Subcutaneous abdominal adipose tissue (tissue), 5 donors: ENCODE measurements at regions not wholly inside any gene's neighbourhood (a gene's known extent, or its start where the extent isn't known, plus 50 kb on each side); places are given as distances from the start of the nearest gene placed in this dataset.

Source experiments
- H3K27ac ChIP-seq: one replicate; pipeline ENCODE4 v1.7.0; 2013; ENCODE audit warnings: low read depth, mild to moderate bottlenecking, inconsistent platforms, low read length, moderate library complexity
- H3K27me3 ChIP-seq, 5 donors: one replicate each; pipeline ENCODE4 v1.7.0; 2013; ENCODE audit warnings: low read length in 5 of 5, inconsistent platforms in 1 of 5; ENCODE audit not compliant: control insufficient read depth in 5 of 5, insufficient read depth in 4 of 5
- H3K36me3 ChIP-seq, 5 donors: one replicate each; pipeline ENCODE4 v1.7.0; 2013; ENCODE audit warnings: low read length in 5 of 5; ENCODE audit not compliant: control insufficient read depth in 5 of 5, insufficient read depth in 5 of 5
- H3K4me1 ChIP-seq, 5 donors: one replicate each; pipeline ENCODE4 v1.7.0; 2013; ENCODE audit warnings: low read length in 5 of 5, mild to moderate bottlenecking in 3 of 5, moderate library complexity in 1 of 5; ENCODE audit not compliant: control insufficient read depth in 5 of 5, insufficient read depth in 5 of 5
- H3K4me3 ChIP-seq, 5 donors: one replicate each; pipeline ENCODE4 v1.7.0; 2013; ENCODE audit warnings: low read length in 5 of 5, low read depth in 1 of 5
- H3K9ac ChIP-seq, 5 donors: one replicate each; pipeline ENCODE4 v1.7.0; 2013; ENCODE audit warnings: low read length in 5 of 5, mild to moderate bottlenecking in 4 of 5, moderate library complexity in 3 of 5
- H3K9me3 ChIP-seq, 5 donors: one replicate each; pipeline ENCODE4 v1.7.0; 2013; ENCODE audit warnings: low read length in 5 of 5; ENCODE audit not compliant: control insufficient read depth in 5 of 5
- donor health status: healthy.
- donor health status: healthy.
- donor health status: healthy.
- donor health status: healthy.
- donor health status: healthy.

GRCh38 chr4:125390727-125391126, 76.0 kb downstream of the FAT4 start:
- Histone ChIP-seq H3K9me3 (no peaks in the 10 kb centered on the region), H3K4me1 (peaks cover 0 to 32% (median 22%) of the 10 kb centered on the region in 5 donors), H3K27me3 (no peaks in the 10 kb centered on the region), H3K9ac (no peak overlapping the region), H3K27ac (peak overlapping the region; percentile 74), H3K4me3 (peak overlapping the region in 3 of 5 donors; percentile 8 to 34 (median 24)), H3K36me3 (no peaks in the 10 kb centered on the region)

DNA sequence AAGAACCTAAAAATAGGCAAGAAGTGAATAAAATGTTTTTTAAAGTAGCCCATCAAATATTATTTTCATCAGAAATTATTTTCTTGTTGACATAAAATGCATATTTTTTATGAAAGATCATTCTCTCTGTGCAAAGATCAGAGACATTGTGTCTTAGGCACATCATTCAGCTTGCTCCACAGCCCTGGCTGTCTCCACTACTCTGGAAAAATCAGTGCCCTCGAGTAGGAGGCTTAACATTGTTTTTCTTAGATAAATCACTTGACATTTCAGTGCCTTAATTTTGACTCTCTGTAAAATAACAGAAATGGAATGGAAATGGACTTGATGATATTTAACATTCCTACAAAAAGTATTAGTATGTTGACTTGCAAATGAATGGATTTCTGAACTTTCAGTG, 77.9 kb downstream of the FAT4 start:
- H3K9ac ChIP-seq: no peak overlapping the region
- no peaks in the 10 kb centered on the region for H3K9me3 ChIP-seq
- H3K36me3 ChIP-seq: no peaks in the 10 kb centered on the region
- no peak overlapping the region for H3K4me3 ChIP-seq
- no peaks in the 10 kb centered on the region for H3K27me3 ChIP-seq
- peaks cover 0 to 34% (median 22%) of the 10 kb centered on the region in 5 donors for H3K4me1 ChIP-seq
- peak overlapping the region; percentile 5 for H3K27ac ChIP-seq

GRCh38 chr4:125393825-125394224, 79.1 kb downstream of the FAT4 start:
- peaks cover 0 to 39% (median 24%) of the 10 kb centered on the region in 5 donors for H3K4me1 ChIP-seq
- H3K9ac ChIP-seq: no peak overlapping the region
- H3K36me3 ChIP-seq: no peaks in the 10 kb centered on the region
- H3K27me3 ChIP-seq: no peaks in the 10 kb centered on the region
- H3K27ac ChIP-seq: peak overlapping the region; percentile 11
- H3K9me3 ChIP-seq: no peaks in the 10 kb centered on the region
- no peak overlapping the region for H3K4me3 ChIP-seq

- peaks cover 0 to 21% (median 11%) of the 10 kb centered on the region in 5 donors for H3K4me1 ChIP-seq
- H3K9ac ChIP-seq: no peak overlapping the region
- H3K9me3 ChIP-seq: no peaks in the 10 kb centered on the region
- no peaks in the 10 kb centered on the region for H3K36me3 ChIP-seq
- no peaks in the 10 kb centered on the region for H3K27me3 ChIP-seq
- no peak overlapping the region for H3K27ac ChIP-seq
- H3K4me3 ChIP-seq: no peak overlapping the region
Observed at GRCh38 chr4:125397226-125397625, 82.5 kb downstream of the FAT4 start.

DNA sequence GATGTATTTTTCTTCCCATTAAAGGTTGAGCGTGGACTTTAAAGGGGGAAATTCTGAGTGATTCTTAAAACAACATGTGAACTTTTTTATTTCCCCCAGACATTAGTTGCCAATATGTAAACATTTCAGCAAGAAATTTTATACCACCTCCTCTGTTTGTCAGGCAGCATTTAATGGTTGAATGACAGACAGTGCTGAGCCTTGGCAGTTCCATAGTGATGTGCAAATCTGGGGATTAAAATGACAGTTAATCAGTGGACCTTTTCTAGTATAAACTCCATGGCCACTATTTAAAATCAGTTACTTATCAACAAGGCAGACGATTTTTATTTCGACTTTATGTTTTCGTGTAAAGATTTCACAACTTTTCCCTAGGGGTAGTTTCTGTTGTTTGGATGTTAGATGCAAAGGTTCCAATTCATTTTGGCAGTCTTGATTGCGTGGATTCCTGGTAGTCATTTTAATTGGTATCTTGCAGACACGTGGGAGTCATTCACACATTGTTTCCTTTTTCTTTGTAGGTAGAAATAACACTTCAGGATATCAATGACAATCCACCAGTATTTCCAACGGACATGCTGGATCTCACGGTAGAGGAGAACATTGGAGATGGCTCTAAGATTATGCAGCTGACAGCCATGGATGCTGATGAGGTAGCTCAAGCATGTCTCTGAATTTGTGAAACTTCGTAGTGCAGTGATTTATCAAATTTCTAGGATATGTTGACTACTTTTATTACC, 83.7 kb downstream of the FAT4 start:
- Histone ChIP-seq H3K36me3 (no peaks in the 10 kb centered on the region), H3K27ac (peak overlapping the region; percentile 61), H3K27me3 (no peaks in the 10 kb centered on the region), H3K4me3 (no peak overlapping the region), H3K9ac (no peak overlapping the region), H3K9me3 (no peaks in the 10 kb centered on the region), H3K4me1 (peaks cover 0 to 18% (median 11%) of the 10 kb centered on the region in 5 donors)

DNA sequence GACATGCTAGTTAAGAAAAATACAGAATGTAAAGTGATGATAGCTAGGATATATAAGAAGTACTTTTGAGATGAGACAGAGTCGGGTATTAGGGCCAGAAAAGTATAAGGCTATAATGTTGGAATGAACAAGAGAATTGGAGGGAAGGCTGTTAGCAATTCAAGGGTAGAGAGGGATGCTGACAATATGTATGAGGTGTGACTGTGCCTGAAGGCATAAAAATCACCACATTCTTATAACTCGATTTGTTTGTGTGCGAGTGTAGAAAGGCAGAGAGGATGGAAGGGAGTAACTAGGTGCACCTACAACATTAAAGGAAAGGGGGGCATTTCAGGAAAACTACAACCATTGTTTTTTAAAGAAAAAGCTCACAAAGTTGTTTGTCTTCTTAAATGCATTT, 86.0 kb downstream of the FAT4 start:
- Histone ChIP-seq H3K9me3 (no peaks in the 10 kb centered on the region), H3K27ac (no peak overlapping the region), H3K36me3 (no peaks in the 10 kb centered on the region), H3K27me3 (no peaks in the 10 kb centered on the region), H3K9ac (no peak overlapping the region), H3K4me1 (peaks cover 0 to 11% (median 5%) of the 10 kb centered on the region in 5 donors), H3K4me3 (no peak overlapping the region)

- Histone ChIP-seq H3K27ac (no peak overlapping the region), H3K4me1 (peaks cover 0 to 11% (median 5%) of the 10 kb centered on the region in 5 donors), H3K9me3 (no peaks in the 10 kb centered on the region), H3K36me3 (no peaks in the 10 kb centered on the region), H3K4me3 (no peak overlapping the region), H3K9ac (no peak overlapping the region), H3K27me3 (no peaks in the 10 kb centered on the region)
Observed at GRCh38 chr4:125401784-125402183, 87.0 kb downstream of the FAT4 start.

GRCh38 chr4:125420526-125420925, 105.8 kb downstream of the FAT4 start:
- Histone ChIP-seq H3K36me3 (peaks cover 0 to 14% (median 6%) of the 10 kb centered on the region in 5 donors), H3K9ac (no peak overlapping the region), H3K4me1 (no peaks in the 10 kb centered on the region), H3K4me3 (no peak overlapping the region), H3K27me3 (no peaks in the 10 kb centered on the region), H3K27ac (no peak overlapping the region), H3K9me3 (no peaks in the 10 kb centered on the region)

DNA sequence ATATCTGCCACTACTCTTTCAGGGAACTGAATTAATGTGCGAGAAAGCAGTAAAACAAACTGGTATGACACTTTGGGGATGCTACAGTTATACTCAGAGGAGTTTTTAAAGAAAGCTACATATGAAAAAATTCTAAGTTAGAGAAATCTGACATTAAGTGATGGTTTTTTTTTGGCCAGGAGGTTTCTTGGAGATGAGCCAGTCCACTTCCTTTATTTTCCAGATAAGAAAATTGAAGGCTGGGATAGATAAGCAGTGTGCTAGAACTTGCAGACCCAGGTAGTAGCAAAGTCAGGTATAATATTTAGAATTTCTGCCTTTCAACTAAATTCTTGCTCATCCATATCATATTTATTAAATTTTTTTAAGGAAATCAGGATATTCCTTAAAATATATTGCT, 106.8 kb downstream of the FAT4 start:
- Histone ChIP-seq H3K27me3 (no peaks in the 10 kb centered on the region), H3K9ac (no peak overlapping the region), H3K4me3 (no peak overlapping the region), H3K36me3 (peaks cover 0 to 9% (median 3%) of the 10 kb centered on the region in 5 donors), H3K27ac (no peak overlapping the region), H3K9me3 (no peaks in the 10 kb centered on the region), H3K4me1 (no peaks in the 10 kb centered on the region)

- Histone ChIP-seq H3K4me1 (no peaks in the 10 kb centered on the region), H3K9me3 (no peaks in the 10 kb centered on the region)
Observed at GRCh38 chr4:125423124-125423523, 108.4 kb downstream of the FAT4 start.

More at GRCh38 chr4:125423124-125423523, 108.4 kb downstream of the FAT4 start:
- peaks cover 0 to 2% (median 0%) of the 10 kb centered on the region in 5 donors for H3K36me3 ChIP-seq
- no peak overlapping the region for H3K27ac ChIP-seq
- H3K9ac ChIP-seq: no peak overlapping the region
- no peaks in the 10 kb centered on the region for H3K27me3 ChIP-seq
- H3K4me3 ChIP-seq: no peak overlapping the region
